DLD1 (cell line): ENCODE measurements at regions not wholly inside any gene's neighbourhood (a gene's known extent, or its start where the extent isn't known, plus 50 kb on each side); places are given as distances from the start of the nearest gene placed in this dataset.
"Not testable (repeated sequence)": the region's sequence is repeated elsewhere in the genome, so short reads cannot be mapped to it uniquely, and the experiment has no call there.

Experiments used
- in situ Hi-C: cut with HindIII; loops from 2 replicates; pipeline ENCODE4 v1.10.0; 2017; ENCODE audit warnings: low sequenced_read_pairs

- in situ Hi-C loops = no loop called here
Observed at GRCh38 chr20:48531505-48531904, 296.3 kb downstream of the PREX1 start.

GRCh38 chr20:48530957-48531356 is 296.8 kb downstream of the PREX1 start:
- in situ Hi-C loops = no loop called here

- in situ Hi-C loops = no loop called here
Observed at GRCh38 chr20:48528346-48528745, 299.5 kb downstream of the PREX1 start.

- in situ Hi-C loops = no loop called here
Observed at GRCh38 chr20:48527771-48528170, 300.0 kb downstream of the PREX1 start.

GRCh38 chr20:48526936-48527335 is 300.9 kb downstream of the PREX1 start:
- in situ Hi-C loops = no loop called here

GRCh38 chr20:48525400-48525799 is 302.4 kb downstream of the PREX1 start:
- in situ Hi-C loops = no loop called here

- in situ Hi-C loops = no loop called here
Observed at GRCh38 chr20:48524582-48524981, 303.2 kb downstream of the PREX1 start.

- in situ Hi-C loops = no loop called here
Observed at GRCh38 chr20:48523191-48523995, 304.4 kb downstream of the PREX1 start.

- in situ Hi-C loops = no loop called here
Observed at GRCh38 chr20:48521121-48521520, 306.7 kb downstream of the PREX1 start.

- in situ Hi-C loops = not testable (repeated sequence)
Observed at GRCh38 chr20:48516196-48516595, 311.6 kb downstream of the PREX1 start.

- in situ Hi-C loops = not testable (repeated sequence)
Observed at GRCh38 chr20:48514577-48514976, 313.2 kb downstream of the PREX1 start.

GRCh38 chr20:48512539-48512938 is 315.3 kb downstream of the PREX1 start:
- in situ Hi-C loops = not testable (repeated sequence)

GRCh38 chr20:48505066-48505465 is 322.7 kb downstream of the PREX1 start:
- in situ Hi-C loops = not testable (repeated sequence)

- in situ Hi-C loops = no loop called here
Observed at GRCh38 chr20:48503166-48503815, 324.5 kb downstream of the PREX1 start.

GRCh38 chr20:48502758-48503157 is 325.0 kb downstream of the PREX1 start:
- in situ Hi-C loops = no loop called here

GRCh38 chr20:48502016-48502415 is 325.8 kb downstream of the PREX1 start:
- in situ Hi-C loops = no loop called here

GRCh38 chr20:48500900-48501299 is 326.9 kb downstream of the PREX1 start:
- in situ Hi-C loops = not testable (repeated sequence)

GRCh38 chr20:48498939-48499338 is 328.9 kb downstream of the PREX1 start:
- in situ Hi-C loops = not testable (repeated sequence)

GRCh38 chr20:48498125-48498524 is 329.7 kb downstream of the PREX1 start:
- in situ Hi-C loops = not testable (repeated sequence)

GRCh38 chr20:48493966-48494365 is 333.8 kb downstream of the PREX1 start:
- in situ Hi-C loops = no loop called here

- in situ Hi-C loops = not testable (repeated sequence)
Observed at GRCh38 chr20:48493331-48493730, 334.5 kb downstream of the PREX1 start.

GRCh38 chr20:48492715-48493070 is 335.1 kb downstream of the PREX1 start:
- in situ Hi-C loops = no loop called here
